ENCODE measurements at regions not wholly inside any gene's neighbourhood (a gene's known extent, or its start where the extent isn't known, plus 50 kb on each side); places are given as distances from the start of the nearest gene placed in this dataset.

- Histone ChIP-seq H3K18ac (ENCODE audit: low read depth, low read length) (peak overlapping the region; percentile 72), H4K8ac (ENCODE audit: low read depth in 2 of 2, low read length in 2 of 2) (peak overlapping the region; percentile 22 to 69; a peak in 3 of 4 replicates), H3K27ac (ENCODE audit: insufficient read depth, low read length) (peak overlapping the region; percentile 60; the same call in 1 of the 2 replicates), H2AK5ac (ENCODE audit: low read depth, low read length) (peak overlapping the region; percentile 83), H3K36me3 (ENCODE audit: control insufficient read depth, insufficient read depth, low read length) (no peaks in the 10 kb centered on the region), H3K27me3 (ENCODE audit: control insufficient read depth, insufficient read depth, low read length) (no peaks in the 10 kb centered on the region), H3K23ac (ENCODE audit: low read depth, low read length) (peak overlapping the region; percentile 3; the same call in 1 of the 2 replicates), H3K4me3 (ENCODE audit: insufficient read depth, low read depth, low read length) (no peak overlapping the region), H3K56ac (ENCODE audit: extremely low read depth, insufficient read depth, low read length) (no peak overlapping the region), H2BK15ac (ENCODE audit: low read depth, low read length) (peak overlapping the region; percentile 88; the same call in 2 of the 3 replicates), H2BK5ac (ENCODE audit: low read depth, low read length, poor library complexity, severe bottlenecking) (peak overlapping the region; percentile 87), H3K4me1 (ENCODE audit: control insufficient read depth, insufficient read depth, low read length) (peaks cover 13% of the 10 kb centered on the region), H4K91ac (ENCODE audit: insufficient read depth, low read depth, low read length) (peak overlapping the region; percentile 88), H3K9me3 (ENCODE audit: control insufficient read depth, insufficient read depth, low read length) (no peaks in the 10 kb centered on the region), H2AK9ac (replicated peaks; ENCODE audit: low read depth, low read length, poor library complexity) (peak overlapping the region; percentile 82), H2AFZ (replicated peaks; ENCODE audit: low read length, poor library complexity) (no peak overlapping the region), H2BK120ac (ENCODE audit: low read depth, low read length) (peak overlapping the region; percentile 94), H4K20me1 (ENCODE audit: insufficient read depth, low read length) (no peaks in the 10 kb centered on the region), H4K5ac (ENCODE audit: low read depth, low read length) (peak overlapping the region; percentile 53; the same call in 1 of the 2 replicates), H3K4ac (ENCODE audit: low read depth, low read length) (peak overlapping the region; percentile 88), H3K9ac (ENCODE audit: low read depth, low read length) (no peak overlapping the region), H3K14ac (replicated peaks; ENCODE audit: low read depth, low read length) (peak overlapping the region; percentile 77), H3K9me1 (ENCODE audit: insufficient read depth, low read length) (peaks cover 8% of the 10 kb centered on the region), H3K79me1 (ENCODE audit: low read depth in 1 of 2, low read length in 2 of 2) (no peaks in the 10 kb centered on the region), H2BK20ac (ENCODE audit: low read depth, low read length) (peak overlapping the region; percentile 97), H3K4me2 (ENCODE audit: low read depth, low read length) (no peak overlapping the region)
- BruUV-seq (replicated peaks): no TSS peak
- no peak for ATAC-seq (ENCODE audit: low read depth)
- WGBS, 2 experiments (ENCODE audit: extremely low coverage in 2 of 2, insufficient read length in 1 of 2): 83% methylated on average over 4 of the region's 10 CpGs; no CpG with 5 or more reads in 1 of the 2 experiments
- in situ Hi-C loops (cut with MboI; ENCODE audit: low sequenced_read_pairs) (no loop called here), dilution Hi-C loops (cut with HindIII; ENCODE audit: low sequenced_read_pairs, unreplicated experiment) (no loop called here), intact Hi-C loops (cut with micrococcal nuclease) (no loop called here)
- no peak for DNase-seq
- POLR2A ChIA-PET (ENCODE audit: unreplicated experiment): no interaction called here
- CTCF ChIA-PET: interaction anchor here (1.7 kb wide), 1 partner anchor 42 kb away, joined by 4 read pairs; no protein-coding TSS in a partner anchor
- no peak for TF ChIP-seq MAFK (IDR thresholded peaks at IDR 0.05; ENCODE audit: low read depth, low read length)
- TF ChIP-seq CEBPB (IDR thresholded peaks at IDR 0.05; ENCODE audit: low read depth, low read length): peak; percentile 42; the same call in 1 of the 2 replicates
- no peak for TF ChIP-seq RAD21 (IDR thresholded peaks at IDR 0.05; ENCODE audit: low read length)
- no peak for TF ChIP-seq BHLHE40 (IDR thresholded peaks at IDR 0.05; ENCODE audit: low read depth, low read length)
Observed at GRCh38 chr7:47142169-47142866, 439.6 kb downstream of the TNS3 start.

All from IMR-90 (cell line).